ENCODE measurements at regions not wholly inside any gene's neighbourhood (a gene's known extent, or its start where the extent isn't known, plus 50 kb on each side); places are given as distances from the start of the nearest gene placed in this dataset.
A peak's percentile ranks its signal among the peaks of the same experiment; 100 is the strongest.
"Not testable (repeated sequence)": the region's sequence is repeated elsewhere in the genome, so short reads cannot be mapped to it uniquely, and the experiment has no call there.

DNA sequence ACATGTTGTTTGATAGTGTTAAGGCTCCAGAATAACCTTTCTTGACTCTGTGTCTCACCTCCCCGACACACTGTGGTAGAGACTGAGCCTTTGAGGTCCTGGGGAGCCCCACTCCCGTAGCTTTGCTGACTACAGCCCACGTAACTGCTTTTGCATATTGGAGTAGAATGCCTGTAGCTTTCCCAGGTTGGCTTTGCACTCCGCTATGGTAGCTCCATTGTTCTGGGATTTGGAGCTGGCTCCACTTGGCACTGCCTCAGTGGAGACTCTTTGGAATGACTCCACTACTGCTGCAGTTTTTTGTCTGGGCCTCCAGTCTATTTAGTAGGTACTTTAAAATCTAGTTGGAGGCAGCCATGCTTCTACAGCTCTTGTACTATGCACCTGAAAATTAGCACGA lies 56.2 kb upstream of the ANXA1 start:
- no peak overlapping the region for H3K4me3 ChIP-seq (replicated peaks; ENCODE audit: low read depth, low read length)
- DNase-seq (ENCODE audit: low read depth) = no peak
- TF ChIP-seq, protein P1, sequence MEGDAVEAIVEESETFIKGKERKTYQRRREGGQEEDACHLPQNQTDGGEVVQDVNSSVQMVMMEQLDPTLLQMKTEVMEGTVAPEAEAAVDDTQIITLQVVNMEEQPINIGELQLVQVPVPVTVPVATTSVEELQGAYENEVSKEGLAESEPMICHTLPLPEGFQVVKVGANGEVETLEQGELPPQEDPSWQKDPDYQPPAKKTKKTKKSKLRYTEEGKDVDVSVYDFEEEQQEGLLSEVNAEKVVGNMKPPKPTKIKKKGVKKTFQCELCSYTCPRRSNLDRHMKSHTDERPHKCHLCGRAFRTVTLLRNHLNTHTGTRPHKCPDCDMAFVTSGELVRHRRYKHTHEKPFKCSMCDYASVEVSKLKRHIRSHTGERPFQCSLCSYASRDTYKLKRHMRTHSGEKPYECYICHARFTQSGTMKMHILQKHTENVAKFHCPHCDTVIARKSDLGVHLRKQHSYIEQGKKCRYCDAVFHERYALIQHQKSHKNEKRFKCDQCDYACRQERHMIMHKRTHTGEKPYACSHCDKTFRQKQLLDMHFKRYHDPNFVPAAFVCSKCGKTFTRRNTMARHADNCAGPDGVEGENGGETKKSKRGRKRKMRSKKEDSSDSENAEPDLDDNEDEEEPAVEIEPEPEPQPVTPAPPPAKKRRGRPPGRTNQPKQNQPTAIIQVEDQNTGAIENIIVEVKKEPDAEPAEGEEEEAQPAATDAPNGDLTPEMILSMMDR (IDR thresholded peaks at IDR 0.05; ENCODE audit: low read length, missing control alignments) = no peak

DNA sequence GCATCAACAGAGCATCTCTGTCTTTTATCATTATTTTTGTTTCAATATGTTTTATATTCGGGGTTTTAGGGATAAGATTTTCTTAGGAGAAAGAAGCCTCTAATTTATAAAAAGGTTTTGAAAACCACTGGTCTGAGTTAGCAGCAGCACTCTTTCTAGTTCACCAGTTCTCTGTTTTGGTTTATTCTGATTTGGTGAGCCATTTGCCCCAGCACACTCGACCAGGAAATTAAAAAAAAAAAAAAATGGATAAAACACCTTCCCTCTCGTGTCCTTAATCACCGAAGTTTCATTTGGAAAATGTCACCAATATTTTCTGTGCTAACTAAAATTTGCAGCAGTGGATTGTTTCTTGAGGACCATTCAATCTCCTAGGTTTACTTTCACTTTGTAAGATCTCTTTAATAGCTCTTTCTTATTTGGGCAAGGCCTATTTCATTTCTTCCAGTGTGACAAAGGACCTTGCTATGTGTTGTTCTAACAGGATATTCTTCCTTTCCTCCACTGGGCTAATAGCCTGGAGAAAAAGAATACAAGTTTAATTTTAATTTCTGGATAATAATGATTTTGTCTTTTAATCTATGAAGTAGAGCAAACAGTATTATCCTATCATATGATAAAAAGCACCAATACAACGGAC lies 57.8 kb upstream of the ANXA1 start:
- TF ChIP-seq, protein P1 (IDR thresholded peaks at IDR 0.05; ENCODE audit: low read length, missing control alignments) = no peak
- no peak overlapping the region for H3K4me3 ChIP-seq (replicated peaks; ENCODE audit: low read depth, low read length)
- peak; percentile 21 for DNase-seq (ENCODE audit: low read depth)

- H3K4me3 ChIP-seq (replicated peaks; ENCODE audit: low read depth, low read length) = no peak overlapping the region
- DNase-seq (ENCODE audit: low read depth) = no peak
- TF ChIP-seq, protein P1 (IDR thresholded peaks at IDR 0.05; ENCODE audit: low read length, missing control alignments) = no peak
Measured at GRCh38 chr9:73093016-73093739, 58.5 kb upstream of the ANXA1 start.

DNA sequence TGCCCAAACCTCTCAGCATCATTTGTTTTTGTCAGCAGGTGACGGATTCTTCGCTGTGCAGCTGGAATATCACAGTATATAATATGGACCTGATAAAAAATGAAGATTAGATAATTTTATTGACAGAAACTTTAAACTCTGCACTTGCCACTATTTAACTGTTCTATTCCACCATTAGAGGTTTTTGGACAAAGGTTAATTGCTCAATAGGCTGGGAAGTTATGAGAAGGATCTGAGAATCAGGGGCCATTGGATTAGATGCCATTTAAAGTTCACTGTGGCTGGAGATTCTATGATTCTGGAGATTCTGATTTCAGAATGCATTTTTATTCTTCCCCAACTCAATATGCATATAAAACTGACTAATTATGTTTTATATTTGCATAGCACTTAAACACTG lies 59.8 kb upstream of the ANXA1 start:
- TF ChIP-seq, protein P1 (IDR thresholded peaks at IDR 0.05; ENCODE audit: low read length, missing control alignments) = no peak
- no peak for DNase-seq (ENCODE audit: low read depth)
- no peak overlapping the region for H3K4me3 ChIP-seq (replicated peaks; ENCODE audit: low read depth, low read length)

DNA sequence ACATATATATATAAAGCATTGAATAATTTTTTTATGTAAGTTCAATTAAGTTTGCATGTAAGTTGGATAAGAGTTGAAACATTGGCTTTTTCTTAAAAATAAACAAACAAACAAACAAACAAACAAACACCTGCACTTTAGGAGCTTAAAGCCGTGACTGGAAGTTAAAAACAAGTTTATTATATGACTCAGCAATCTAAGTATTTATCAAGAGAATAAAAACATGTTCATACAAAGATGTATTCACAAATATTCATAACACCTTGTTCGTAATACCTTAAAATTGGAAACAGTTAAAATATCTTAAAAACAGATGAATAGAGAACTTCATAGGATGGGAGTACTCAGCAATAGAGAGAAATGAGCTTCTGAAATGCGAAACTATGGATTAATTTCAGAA lies 61.5 kb upstream of the ANXA1 start:
- no peak overlapping the region for H3K4me3 ChIP-seq (replicated peaks; ENCODE audit: low read depth, low read length)
- no peak for DNase-seq (ENCODE audit: low read depth)
- TF ChIP-seq, protein P1 (IDR thresholded peaks at IDR 0.05; ENCODE audit: low read length, missing control alignments) = no peak

DNA sequence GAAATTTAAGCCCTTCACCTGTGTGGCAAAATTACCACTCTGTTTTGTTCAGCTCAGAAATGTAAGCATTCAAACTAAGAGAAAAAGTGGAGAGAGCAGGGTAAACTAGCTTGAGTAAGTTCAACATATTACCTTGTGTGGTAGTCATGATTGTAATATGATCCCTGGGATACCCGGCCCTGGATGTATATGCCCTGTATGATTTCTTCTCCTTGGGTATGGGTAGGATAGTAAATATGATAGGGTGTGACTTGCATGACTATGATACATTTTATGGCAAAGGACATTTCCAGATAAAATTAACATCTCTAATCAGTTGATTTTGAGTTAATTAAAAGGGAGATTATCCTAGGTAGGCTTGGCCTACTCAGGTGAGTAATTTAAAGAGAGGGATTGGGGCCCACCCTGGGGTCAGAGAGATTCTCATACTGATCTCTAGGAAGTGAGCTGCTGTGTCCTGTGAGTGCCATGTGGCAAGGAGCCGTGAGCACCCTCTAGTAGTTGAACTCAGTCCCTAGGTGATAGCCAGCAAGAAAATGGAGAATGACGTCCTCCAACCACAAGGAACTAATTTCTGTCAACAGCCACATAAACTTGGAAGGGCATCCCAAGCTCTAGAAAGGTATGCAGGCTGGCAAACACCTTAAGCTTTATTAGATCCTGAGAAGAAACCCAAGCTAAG lies 62.2 kb upstream of the ANXA1 start:
- no peak overlapping the region for H3K4me3 ChIP-seq (replicated peaks; ENCODE audit: low read depth, low read length)
- TF ChIP-seq, protein P1 (IDR thresholded peaks at IDR 0.05; ENCODE audit: low read length, missing control alignments) = no peak
- DNase-seq (ENCODE audit: low read depth) = no peak

- DNase-seq (ENCODE audit: low read depth); H3K4me3 ChIP-seq (replicated peaks; ENCODE audit: low read depth, low read length): not testable (repeated sequence)
Measured at GRCh38 chr9:73087876-73088275, 63.8 kb upstream of the ANXA1 start.

Data from fibroblast of pulmonary artery (primary cell).